NCI-H510A treated with DMSO at 0.1 percent for 48 hours (cell line): ENCODE measurements at regions not wholly inside any gene's neighbourhood (a gene's known extent, or its start where the extent isn't known, plus 50 kb on each side); places are given as distances from the start of the nearest gene placed in this dataset.

Experiments
- DNase-seq: peaks from one replicate; lab custom pipeline; 2025; lab: John Stamatoyannopoulos, UW

- DNase-seq = no peak
Observed at GRCh38 chr5:8473827-8474568, 605.0 kb downstream of the MTRR start.

GRCh38 chr5:8474569-8474930 is 605.6 kb downstream of the MTRR start:
- no peak for DNase-seq

- DNase-seq = no peak
Observed at GRCh38 chr5:8478326-8478725, 609.4 kb downstream of the MTRR start.

- DNase-seq = no peak
Observed at GRCh38 chr5:8481007-8481406, 612.1 kb downstream of the MTRR start.

- no peak for DNase-seq
Observed at GRCh38 chr5:8491254-8491653, 622.3 kb downstream of the MTRR start.

- DNase-seq = no peak
Observed at GRCh38 chr5:8493176-8493575, 624.2 kb downstream of the MTRR start.

- no peak for DNase-seq
Observed at GRCh38 chr5:8500426-8500825, 631.5 kb downstream of the MTRR start.

- no peak for DNase-seq
Observed at GRCh38 chr5:8505196-8505595, 636.2 kb downstream of the MTRR start.

GRCh38 chr5:8508231-8508630 is 639.3 kb downstream of the MTRR start:
- DNase-seq = no peak

- DNase-seq = no peak
Observed at GRCh38 chr5:8516356-8516755, 647.4 kb downstream of the MTRR start.

- no peak for DNase-seq
Observed at GRCh38 chr5:8517456-8517855, 648.5 kb downstream of the MTRR start.

GRCh38 chr5:8520917-8521316 is 652.0 kb downstream of the MTRR start:
- no peak for DNase-seq

GRCh38 chr5:8521991-8522390 is 653.0 kb downstream of the MTRR start:
- no peak for DNase-seq

- no peak for DNase-seq
Observed at GRCh38 chr5:8522646-8523045, 653.7 kb downstream of the MTRR start.

GRCh38 chr5:8523501-8523900 is 654.6 kb downstream of the MTRR start:
- no peak for DNase-seq

- no peak for DNase-seq
Observed at GRCh38 chr5:8525819-8526218, 656.9 kb downstream of the MTRR start.

GRCh38 chr5:8528106-8528505 is 659.2 kb downstream of the MTRR start:
- no peak for DNase-seq

GRCh38 chr5:8538821-8539220 is 669.9 kb downstream of the MTRR start:
- DNase-seq = no peak

GRCh38 chr5:8540317-8540716 is 671.4 kb downstream of the MTRR start:
- no peak for DNase-seq

GRCh38 chr5:8550921-8551320 is 682.0 kb downstream of the MTRR start:
- DNase-seq = no peak

GRCh38 chr5:8553364-8553763 is 684.4 kb downstream of the MTRR start:
- no peak for DNase-seq

- DNase-seq = no peak
Observed at GRCh38 chr5:8557728-8558127, 688.8 kb downstream of the MTRR start.

GRCh38 chr5:8560776-8561175 is 691.8 kb downstream of the MTRR start:
- no peak for DNase-seq

GRCh38 chr5:8561224-8561840 is 692.4 kb downstream of the MTRR start:
- no peak for DNase-seq
